ENCODE measurements at regions not wholly inside any gene's neighbourhood (a gene's known extent, or its start where the extent isn't known, plus 50 kb on each side); places are given as distances from the start of the nearest gene placed in this dataset.
A peak's percentile ranks its signal among the peaks of the same experiment; 100 is the strongest.

DNA sequence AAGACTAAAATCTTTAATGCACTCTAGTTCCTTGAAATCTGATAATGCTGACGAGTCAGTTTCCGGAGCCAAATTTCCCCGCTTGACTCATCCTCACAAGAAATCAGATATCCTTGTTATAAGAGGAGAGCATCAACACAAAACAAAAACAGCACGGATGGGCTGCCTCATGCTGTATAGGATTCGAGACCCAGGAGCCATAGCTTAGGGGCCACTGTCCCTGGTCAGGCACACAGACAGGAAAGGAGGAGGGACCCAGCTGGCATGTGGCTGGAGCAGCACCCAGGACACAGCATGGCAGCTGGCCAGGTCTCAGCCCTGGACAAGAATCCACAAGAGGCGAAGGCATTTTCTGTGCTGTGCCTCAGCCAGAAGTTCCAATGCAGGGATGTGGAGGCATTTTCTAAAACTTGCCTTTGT is 110.2 kb upstream of the SPATA13 start:
- no peak for DNase-seq

DNA sequence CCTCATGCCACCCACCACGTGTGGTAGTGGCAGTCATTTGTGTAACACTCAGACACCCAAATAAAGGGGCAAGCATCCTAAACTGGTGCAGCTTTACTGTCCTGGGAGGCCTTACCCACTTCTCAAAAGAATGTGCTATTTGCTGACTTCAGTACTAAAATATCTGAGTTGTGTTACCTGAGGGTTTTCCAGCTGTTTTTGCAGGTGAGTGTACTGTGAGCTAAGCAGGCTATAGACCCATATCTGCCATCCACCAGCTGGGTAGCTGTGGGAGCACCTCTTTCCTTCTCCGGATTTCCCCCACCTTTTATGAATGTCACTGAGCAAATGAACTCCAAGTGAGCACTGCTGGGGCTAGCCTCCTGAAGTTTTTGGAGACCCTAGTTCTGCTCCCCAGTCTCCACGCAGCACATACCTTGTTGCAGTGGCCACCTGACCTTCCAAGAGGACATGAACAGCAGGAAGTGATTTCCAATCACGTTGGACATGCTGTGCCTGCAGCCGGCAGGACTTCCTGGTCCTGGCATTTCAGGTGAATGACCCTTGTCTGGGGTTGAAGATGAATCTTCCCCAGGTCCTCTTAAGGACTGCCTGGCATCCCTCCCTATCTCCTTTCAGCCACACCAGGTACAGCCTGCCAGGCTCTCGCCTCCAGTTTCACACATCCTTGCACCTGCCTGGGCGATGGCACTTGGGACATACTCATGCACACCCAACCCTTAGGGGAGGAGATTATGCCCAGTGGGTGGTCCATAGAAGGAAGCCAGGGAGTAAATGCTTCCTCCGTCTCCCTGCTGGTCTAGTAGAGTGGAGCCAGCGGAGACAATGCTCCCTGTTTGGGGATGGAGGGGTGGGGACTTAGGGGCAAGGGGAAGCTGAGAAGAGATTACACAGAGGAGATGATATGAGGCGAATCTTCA is 109.5 kb upstream of the SPATA13 start:
- no peak for DNase-seq

DNA sequence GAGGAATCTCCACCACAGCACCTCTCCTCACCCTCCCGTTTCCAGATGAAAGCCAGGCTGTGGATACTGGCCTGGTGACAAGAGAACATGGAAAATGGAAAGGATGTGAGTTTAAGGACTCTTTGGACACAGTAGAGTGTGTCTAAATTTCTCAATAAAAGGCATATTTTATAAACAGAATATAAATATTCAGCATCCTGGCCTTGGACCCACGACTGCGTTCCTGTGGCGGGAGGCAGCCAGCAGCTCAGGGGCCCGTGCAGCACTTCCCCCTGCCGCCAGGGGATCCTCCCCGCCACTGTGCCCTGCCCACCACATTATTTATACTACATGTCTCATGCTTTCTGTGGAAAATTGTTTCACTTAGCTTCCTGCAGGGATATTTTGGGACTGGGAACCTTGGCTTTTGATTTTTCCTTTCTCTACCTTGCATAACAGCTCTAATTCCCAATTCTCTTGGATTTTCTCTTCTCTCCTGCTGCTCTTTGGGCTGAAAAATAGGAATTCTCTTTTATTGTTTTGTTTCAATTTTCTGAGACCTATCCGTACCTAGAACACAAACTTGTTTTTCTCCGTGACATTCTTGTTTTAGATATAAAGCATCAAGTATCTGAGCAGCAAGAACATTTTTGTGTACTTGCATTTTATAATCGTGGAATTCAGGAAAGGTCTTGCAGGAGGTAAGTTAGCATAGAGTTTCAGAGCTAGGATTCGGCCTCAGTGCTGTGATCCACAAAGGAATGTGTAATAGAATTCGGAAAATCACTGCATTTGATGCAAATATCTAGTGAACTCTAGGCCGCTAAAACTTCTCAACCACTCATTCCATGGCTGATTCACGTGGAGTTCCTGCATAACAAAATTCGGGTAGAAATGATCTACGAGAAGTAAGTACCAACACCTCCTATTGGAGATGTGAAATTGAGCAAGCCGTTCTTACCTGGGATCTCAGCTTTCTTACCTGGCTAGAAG is 107.7 kb upstream of the SPATA13 start:
- DNase-seq = no peak

DNA sequence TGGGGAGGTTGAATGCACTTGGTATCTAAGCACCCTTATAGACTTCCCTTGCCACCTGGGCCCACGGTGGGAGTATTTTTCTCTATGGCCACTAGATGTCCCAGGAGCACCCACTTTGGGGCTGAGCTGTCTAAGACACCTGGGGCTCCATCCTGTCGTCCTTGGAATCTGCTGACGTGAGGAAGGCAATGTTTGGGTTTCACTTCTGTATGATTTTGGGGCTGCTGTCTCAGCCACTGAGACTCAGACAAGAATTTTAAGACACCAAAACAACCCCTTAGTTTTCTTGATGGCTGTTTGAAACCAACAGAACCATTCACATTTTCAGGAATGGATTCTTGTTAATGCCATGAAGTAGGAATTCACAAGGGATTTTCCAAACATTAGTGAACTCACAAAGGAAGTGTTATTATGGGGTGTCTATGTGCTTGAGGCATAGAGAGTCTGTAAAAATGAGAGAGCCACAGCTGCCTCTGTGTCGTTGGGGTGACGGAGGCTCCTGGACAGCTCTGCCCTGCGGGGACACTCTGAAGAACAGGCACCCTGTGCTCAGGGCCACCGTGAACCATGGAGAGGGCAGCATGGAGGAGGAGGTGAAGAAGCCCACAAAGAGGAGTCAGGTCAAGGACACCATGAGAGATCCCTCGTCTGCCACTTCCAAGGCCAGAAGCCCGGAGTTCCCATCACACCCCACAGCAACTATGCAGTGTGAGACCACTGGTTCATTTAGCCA is 106.8 kb upstream of the SPATA13 start:
- DNase-seq = peak; percentile 84

DNA sequence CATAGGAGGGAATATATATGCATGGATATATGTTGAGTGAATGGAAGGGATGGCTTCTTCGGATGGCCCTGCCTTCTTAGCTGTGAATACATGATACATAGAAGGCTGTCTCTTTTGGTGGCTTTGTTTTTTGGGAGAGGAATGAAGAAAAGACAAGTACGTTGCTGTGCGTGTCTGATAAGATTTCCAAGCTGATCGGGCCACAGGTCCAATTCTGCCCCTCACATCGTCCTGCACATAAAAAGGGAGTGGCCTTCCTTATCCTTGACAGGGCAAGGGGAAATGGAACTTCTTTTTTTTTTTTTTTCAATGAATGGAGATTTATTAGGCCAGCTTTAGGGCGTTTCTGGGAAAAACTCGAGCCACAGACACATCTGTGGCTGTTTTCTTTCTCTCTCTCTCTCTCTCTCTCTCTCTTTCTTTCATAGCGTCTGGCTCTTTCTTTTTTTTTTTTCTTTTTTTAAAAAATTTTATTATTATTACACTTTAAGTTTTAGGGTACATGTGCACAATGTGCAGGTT is 103.8 kb upstream of the SPATA13 start:
- no peak for DNase-seq

DNA sequence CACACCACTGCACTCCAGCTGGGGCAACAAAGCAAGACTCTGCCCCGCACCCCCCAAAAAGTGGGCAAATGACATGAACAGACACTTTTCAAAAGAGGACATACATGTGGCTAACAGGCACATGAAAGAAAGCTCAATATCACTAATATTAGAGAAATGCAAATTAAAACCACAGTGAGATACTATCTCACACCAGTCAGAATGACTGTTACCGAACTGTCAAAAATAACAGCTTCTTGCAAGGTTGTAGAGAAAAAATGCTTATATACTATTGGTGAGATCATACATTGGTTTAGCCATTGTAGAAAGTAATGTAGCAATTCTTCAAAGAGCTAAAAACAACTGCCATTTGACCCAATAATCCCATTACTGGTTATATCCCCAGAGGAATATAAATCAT is 99.5 kb upstream of the SPATA13 start:
- no peak for DNase-seq

DNA sequence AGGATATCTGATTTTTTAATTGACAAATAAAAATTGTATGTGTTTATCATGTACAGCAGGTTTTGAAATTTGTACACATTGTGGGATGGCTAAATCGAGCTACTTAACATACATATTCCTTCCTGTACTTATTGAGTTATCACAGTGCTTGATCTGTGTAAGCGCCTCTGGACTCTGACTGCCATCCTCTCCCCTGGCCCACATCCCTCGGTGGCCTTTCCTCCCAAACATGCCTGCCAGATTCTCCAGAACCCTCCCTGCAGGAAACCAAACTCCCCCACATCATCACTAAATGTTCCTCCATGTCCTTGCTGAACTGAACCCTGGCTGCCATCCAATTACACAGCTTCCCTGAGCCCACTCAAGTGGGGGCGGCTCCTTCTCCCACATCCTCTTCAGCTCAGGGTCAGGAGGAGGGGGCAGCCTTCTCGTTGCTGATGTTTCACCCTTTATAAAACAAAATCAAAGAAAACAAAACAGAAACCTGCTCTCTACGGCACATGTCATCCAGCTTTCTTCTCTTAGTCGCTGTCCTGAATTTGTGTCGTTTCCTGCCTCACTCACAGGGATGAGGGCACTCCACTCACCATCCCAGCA is 97.1 kb upstream of the SPATA13 start:
- DNase-seq = peak; percentile 58

DNA sequence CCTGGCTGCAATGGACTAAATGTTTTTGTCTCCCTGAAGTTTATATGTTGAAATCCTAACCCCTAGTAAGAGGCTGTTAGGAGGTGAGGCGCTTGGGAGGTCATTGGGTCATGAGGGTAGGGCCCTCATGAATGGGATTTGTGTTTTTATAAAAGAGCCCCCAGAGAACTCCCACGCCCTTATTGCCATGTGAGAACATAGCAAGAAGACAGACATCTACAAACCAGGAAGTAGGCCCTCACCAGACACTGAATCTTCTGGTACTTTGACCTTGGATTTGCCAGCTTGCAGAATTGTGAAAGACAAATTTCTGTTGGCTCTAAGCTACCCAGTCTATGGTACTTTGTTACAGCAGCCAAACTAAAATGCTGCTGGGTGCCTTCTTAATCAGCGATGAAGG is 96.1 kb upstream of the SPATA13 start:
- no peak for DNase-seq

DNA sequence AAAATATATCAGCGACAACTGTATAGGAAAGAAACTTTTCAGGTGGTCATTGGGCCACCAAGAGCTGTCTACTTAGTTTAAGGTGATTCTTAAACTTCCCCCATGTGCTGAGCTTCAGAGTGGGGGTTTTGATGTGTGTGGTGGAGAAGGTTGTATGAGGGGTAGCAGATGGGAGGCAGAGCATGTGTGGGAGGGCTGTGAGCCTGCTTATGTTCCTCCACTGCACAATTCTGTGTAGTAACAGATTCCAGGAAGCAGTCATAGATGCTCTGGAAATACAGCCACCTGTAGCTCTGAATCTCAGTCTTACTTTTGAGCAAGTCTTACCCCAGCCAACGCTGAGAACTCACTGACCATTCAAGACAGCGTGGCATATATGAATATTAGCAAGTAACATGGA is 95.3 kb upstream of the SPATA13 start:
- no peak for DNase-seq

DNA sequence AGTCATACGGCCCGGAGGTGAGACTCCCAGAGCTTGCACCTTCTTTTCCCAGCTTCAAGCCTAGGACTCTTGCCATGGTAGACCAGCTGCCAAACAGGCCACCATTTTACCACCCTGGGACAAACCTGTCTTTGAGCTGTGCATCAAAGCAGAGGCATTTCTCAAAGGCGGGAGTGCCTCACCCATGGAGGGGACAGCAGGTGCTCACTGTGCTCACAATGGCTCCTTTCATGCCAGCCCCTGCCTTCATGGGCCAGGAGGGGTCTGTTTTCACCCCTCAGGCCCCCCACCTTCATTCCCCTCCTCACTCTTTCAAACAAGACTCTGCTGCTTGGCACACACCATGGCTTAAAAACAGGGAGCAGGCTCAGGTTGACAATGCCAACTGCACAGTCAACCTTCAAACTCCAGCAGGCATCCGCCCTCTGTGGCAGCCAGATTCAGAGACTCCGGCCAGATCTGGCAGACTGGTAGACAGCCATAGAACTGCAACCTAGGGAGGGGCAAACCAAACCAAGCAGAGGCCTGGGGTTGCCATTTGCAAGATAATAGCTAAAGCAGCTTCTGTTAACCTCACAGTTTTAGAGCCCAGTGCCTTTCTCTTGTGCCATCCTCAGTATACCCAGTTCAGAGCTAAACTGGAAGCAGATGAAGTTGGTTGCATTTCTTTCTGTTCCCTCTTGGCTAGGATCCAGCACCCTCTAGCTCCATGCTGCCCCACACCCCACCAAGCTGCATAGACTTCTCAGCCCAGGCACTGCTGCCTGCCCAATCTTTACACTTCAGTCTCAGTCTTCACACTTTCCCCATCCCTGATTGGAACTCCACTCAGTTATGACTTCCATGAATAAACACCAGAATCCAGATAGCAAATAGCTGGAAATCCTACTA is 93.9 kb upstream of the SPATA13 start:
- no peak for DNase-seq

DNA sequence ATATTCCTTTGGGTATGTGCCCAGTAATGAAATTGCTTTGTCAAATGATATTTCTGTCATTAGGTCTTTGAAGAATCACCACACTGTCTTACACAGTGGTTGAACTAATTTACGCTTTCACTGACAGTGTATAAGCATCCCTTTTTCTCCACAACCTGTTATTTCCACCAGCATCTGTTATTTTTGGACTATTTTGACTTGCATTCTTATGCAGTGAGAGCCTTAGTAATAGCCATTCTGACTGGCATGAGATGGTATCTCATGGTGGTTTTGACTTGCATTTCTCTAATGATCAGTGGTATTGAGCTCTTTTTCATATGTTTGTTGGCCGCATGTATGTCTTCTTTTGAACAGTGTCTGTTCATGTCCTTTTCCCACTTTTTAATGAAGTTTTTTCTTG is 92.0 kb upstream of the SPATA13 start:
- no peak for DNase-seq

DNA sequence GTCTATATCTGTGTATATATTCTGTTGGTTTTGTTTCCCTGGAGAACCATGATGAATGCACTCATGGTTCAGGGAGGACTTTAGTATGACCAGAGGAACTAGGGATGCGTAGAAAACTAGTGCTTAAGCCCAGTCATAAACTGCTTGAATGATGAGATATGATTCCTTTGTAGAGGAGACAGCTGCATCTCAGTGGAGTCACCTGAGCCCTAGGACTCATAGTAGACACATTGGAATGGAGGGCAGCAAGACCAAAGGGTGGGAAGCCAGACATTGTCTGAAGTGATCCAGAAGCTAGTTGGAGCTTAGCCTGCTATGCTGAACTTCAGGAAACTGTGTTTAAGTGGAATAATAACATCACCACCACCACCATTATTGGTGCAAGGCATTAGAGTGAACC is 89.5 kb upstream of the SPATA13 start:
- no peak for DNase-seq

DNA sequence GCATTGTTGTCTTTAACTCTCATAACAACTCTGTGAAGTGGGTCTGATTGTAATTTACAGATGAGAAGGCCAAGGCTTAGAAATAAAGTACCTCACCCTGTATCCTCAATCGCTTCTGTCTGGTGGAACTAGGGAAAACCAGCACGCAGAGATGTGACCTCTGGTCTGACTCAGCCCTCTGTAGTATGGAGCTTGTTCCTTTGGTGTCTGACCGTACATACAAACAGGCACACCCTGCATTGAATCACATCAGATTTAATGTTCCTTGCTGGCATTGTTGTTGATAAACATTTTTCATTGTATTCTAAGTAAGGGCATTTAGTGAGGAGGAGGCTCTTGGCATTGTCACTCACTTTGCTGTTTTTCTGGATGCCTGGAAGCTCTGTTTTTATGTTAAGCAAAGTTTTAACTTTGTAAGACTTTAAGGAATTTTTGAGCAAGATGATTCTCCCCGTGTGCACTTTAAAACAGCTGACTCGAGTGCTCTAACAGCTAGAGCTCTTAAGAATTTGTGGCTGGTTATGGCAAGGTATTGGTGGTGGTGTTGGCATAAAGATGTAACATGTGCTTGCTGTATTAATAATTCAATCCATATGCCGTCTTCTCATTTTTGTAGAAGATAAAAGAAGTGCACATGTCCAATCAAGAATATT is 89.0 kb upstream of the SPATA13 start:
- no peak for DNase-seq

DNA sequence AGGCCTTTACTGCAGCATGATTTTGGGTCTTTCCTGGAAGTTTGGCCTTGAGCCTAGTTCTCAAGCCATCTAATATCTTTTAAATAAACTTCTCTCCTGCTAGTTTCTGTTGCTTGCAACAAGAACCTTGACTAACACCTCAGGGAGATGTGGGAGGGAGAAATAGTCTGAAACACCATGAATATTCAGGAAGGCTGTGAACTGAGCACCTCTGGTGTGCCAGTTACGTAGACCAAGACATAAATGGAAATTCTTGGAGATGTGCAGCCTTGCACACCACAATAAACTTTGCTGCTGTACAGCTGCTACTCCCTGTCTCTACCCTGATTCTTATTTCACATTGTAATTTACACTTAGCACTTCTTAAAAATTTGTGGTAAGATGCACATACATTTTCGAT is 86.9 kb upstream of the SPATA13 start:
- no peak for DNase-seq

DNA sequence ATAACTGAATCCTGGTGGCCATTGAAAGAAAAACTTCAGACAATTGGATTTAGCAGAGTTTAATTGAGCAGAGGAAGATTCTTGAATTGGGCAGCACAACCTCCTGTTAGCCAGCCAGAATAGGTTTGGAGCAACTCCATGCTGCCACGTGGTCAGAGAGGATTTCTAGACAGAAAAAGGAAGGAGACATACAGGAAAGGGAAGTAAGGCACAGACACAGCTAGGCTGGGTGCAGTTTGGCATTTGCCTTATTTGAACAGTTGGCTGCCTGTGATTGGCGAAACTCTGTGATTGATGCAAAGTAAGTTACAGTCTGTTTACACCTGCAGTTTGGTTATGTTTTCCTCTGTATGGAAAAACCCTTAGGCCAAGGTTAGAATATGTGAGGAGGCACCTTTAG is 85.8 kb upstream of the SPATA13 start:
- DNase-seq = no peak

DNA sequence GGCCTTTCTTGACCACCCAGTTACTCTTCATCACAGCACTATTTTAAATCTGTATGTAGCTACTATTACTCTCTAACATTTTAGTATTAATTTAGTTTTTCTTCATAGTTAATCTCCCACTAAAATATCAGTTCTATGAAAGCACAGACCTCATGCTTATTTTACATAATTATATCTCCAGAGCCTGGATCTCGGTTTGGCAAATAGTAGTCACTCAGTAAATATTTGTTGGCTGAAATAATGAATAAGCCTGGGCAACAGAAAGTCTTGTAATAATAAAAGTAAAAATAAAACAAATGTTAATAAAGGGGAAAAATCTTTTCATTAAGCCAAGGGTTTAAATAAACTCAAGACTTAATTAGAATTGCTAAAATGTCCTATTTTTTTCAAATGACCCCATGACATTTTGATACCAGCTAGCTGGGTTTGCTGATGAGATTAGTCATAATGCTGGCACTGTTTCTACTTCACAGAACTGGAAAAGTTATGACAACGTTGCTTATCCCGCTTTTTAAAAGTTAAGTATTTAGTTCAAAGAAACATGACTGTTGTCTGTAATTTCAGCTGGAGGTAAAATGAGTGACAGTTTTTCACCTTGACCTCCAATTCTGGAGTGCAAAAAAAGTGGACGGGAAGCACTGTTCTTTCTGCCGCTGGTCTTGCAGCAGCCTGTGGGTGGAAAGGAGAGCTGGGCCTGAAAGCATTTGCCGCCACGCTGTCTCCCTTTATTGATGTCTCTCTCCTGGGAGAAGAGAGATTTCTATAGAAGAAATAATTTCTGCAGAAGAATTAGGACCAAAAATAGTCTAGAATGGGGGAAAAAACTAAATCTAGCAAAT is 85.2 kb upstream of the SPATA13 start:
- DNase-seq = no peak

DNA sequence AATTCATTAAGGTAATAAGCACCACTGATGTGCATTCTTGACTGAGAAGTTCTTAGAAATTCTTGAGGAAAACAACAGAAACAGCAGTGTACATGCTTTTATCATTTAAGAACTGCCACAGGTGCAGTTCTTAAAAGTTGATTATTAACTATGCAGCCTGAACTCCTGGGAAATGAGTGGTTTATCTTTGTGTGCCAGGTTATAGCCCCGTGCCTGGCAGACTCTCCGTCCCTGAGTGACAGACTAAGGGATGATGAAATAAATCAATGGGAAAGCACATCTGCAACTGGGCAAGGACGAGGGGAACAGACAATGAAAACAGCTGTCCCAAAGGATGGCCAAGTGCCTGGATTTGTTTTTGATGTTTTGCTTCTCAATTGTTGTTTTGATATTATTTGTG is 84.4 kb upstream of the SPATA13 start:
- no peak for DNase-seq

DNA sequence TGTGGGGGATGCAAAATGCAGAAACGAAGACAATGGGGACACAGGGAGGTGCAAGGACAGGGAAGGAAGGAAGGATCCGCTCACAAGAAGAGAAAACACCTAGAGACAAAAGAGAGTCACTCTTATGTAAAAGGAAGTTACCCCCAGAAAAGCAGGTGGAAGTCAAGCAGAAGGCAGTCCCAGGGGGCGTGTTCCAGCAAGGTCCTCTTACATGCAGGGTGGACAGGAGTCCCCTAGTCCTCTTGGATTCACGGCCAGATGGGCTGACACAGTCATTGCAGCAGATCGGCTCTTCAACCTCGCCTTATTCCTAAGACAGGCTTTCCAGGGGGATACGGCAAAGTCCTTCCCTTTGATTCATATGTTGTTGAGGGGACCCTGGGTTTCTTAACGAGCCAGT is 83.9 kb upstream of the SPATA13 start:
- DNase-seq = no peak

DNA sequence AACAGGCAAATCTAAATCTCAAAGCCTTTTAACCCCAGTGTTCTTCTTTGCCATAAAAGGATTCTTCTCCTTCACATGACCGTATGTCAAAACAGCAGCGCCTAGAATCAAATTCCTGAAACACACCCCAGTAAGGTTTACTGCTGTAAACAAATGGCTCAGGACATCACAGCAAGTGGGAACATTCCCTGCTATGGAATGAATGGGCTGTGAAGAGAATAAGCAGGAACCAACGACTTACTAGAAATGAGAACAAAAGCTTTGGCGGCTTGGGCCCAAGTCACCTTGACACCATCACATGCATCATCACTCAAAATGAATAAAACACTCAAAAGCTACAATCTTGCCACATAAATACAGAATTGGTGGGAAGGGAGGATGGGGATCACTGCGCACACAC is 80.4 kb upstream of the SPATA13 start:
- DNase-seq = no peak
